Osteocyte (in vitro differentiated cells): ENCODE measurements at regions not wholly inside any gene's neighbourhood (a gene's known extent, or its start where the extent isn't known, plus 50 kb on each side); places are given as distances from the start of the nearest gene placed in this dataset.

Experiments
- DNase-seq: peaks from one replicate; pipeline ENCODE4 v3.0.0; 2021; ENCODE audit warnings: mixed read lengths; ENCODE audit not compliant: unreplicated experiment; ENCODE audit errors: extremely low spot score
- H3K27ac Mint-ChIP-seq: one replicate; pipeline ENCODE4 v1.8.0; 2021; ENCODE audit warnings: mild to moderate bottlenecking, mixed read lengths; ENCODE audit not compliant: unreplicated experiment
- H3K27me3 Mint-ChIP-seq: one replicate; pipeline ENCODE4 v1.8.0; 2021; ENCODE audit warnings: mixed read lengths; ENCODE audit not compliant: unreplicated experiment
- H3K36me3 Mint-ChIP-seq: one replicate; pipeline ENCODE4 v1.8.0; 2021; ENCODE audit warnings: mixed read lengths; ENCODE audit not compliant: unreplicated experiment
- H3K4me1 Mint-ChIP-seq: one replicate; pipeline ENCODE4 v1.8.0; 2021; ENCODE audit warnings: mixed read lengths; ENCODE audit not compliant: unreplicated experiment
- H3K4me3 Mint-ChIP-seq: one replicate; pipeline ENCODE4 v1.8.0; 2021; ENCODE audit warnings: mild to moderate bottlenecking, moderate library complexity, mixed read lengths; ENCODE audit not compliant: unreplicated experiment
- H3K9me3 Mint-ChIP-seq: one replicate; pipeline ENCODE4 v1.8.0; 2021; ENCODE audit warnings: mixed read lengths; ENCODE audit not compliant: unreplicated experiment
- TF ChIP-seq, protein P1 (sequence below): fragments of 200-600 bp; sonication (generic); IDR thresholded peaks from 2 replicates; pipeline ENCODE4 v1.5.0; 2021; ENCODE audit warnings: antibody characterized with exemption, mild to moderate bottlenecking, moderate library complexity

DNA sequence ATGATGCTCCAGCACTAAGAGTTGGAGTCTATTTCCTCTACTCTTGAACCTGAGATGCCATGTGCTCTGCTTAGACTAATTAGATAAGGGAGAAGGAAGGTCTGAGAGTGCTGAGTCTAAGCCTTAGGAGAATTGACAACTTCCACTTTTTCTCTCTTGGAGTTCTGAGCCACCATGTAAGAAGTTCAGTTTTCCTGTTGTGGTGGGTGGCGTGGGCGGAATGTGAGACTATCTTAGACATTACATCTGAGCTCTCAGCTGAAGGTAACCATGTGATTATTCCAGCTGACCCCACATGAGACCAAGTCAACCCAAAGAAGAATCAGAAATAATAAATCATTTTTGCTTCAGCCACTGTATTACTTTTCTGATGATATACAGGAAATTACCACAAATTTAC, 404.5 kb upstream of the LRRC7 start:
- Mint-ChIP-seq H3K27me3 (peaks cover 4% of the 10 kb centered on the region), H3K4me1 (no peaks in the 10 kb centered on the region), H3K36me3 (no peaks in the 10 kb centered on the region), H3K4me3 (no peak overlapping the region), H3K27ac (no peak overlapping the region), H3K9me3 (no peaks in the 10 kb centered on the region)
- TF ChIP-seq, protein P1, sequence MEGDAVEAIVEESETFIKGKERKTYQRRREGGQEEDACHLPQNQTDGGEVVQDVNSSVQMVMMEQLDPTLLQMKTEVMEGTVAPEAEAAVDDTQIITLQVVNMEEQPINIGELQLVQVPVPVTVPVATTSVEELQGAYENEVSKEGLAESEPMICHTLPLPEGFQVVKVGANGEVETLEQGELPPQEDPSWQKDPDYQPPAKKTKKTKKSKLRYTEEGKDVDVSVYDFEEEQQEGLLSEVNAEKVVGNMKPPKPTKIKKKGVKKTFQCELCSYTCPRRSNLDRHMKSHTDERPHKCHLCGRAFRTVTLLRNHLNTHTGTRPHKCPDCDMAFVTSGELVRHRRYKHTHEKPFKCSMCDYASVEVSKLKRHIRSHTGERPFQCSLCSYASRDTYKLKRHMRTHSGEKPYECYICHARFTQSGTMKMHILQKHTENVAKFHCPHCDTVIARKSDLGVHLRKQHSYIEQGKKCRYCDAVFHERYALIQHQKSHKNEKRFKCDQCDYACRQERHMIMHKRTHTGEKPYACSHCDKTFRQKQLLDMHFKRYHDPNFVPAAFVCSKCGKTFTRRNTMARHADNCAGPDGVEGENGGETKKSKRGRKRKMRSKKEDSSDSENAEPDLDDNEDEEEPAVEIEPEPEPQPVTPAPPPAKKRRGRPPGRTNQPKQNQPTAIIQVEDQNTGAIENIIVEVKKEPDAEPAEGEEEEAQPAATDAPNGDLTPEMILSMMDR: no peak
- no peak for DNase-seq

DNA sequence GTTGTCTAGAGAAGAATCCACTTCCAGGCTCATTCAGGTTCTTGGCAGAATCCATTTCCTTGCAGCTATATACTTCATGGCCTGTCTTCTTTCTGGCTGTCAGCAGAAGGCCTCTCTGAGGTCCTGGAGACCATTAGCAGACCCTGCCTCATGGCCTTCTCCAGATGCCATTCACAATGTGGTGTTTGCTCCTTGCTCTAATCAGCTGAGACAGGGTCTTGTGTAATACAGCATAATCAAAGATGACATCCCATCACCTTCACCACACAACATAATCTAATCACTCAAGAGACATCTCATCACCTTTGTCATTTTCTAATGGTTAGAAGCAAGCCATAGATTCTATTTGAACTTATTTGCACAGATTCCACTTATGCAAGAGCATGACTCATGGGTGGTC, 403.9 kb upstream of the LRRC7 start:
- Mint-ChIP-seq H3K27ac (no peak overlapping the region), H3K9me3 (no peaks in the 10 kb centered on the region), H3K36me3 (no peaks in the 10 kb centered on the region), H3K4me3 (no peak overlapping the region), H3K27me3 (peaks cover 4% of the 10 kb centered on the region), H3K4me1 (no peaks in the 10 kb centered on the region)
- TF ChIP-seq, protein P1: no peak
- no peak for DNase-seq

DNA sequence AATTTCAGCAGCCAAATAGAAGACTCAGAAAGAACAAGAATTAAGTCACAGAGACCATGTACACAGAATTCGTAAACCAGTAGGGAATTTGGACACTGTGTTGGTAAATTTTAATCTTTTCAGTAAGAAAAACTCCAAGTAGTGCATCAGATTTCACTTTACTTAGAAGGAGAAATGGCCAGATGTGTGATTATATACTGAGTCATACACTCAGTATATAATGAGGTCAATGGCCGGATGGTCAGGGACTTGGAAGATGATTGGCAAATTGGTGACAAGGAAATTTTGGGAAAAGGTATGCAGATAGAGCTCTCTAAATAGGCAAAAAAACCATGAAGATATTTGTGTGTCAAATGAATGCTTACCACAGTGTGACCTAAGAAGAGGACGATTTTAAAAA, 399.8 kb upstream of the LRRC7 start:
- Mint-ChIP-seq H3K27ac (no peak overlapping the region), H3K9me3 (no peaks in the 10 kb centered on the region), H3K4me3 (no peak overlapping the region), H3K36me3 (no peaks in the 10 kb centered on the region), H3K27me3 (no peaks in the 10 kb centered on the region), H3K4me1 (no peaks in the 10 kb centered on the region)
- TF ChIP-seq, protein P1: no peak
- DNase-seq: no peak

DNA sequence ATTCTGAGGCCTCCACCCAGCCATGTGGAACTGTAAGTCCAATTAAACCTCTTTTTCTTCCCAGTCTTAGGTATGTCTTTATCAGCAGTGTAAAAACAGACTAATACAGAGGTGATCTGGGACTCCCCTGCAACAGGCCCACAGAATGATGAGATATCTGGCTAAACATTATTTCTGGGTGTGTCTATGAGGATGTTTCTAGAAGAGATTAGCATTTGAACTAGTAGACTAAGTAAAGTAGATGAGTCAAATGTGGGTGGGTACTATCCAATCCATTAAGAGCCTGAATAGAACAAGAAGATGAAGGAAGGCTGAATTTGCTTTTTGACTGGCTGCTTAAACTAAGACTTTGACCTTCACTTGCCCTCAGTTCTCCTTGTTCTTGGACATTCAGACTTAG, 396.5 kb upstream of the LRRC7 start:
- Mint-ChIP-seq H3K4me1 (no peaks in the 10 kb centered on the region), H3K27ac (no peak overlapping the region), H3K4me3 (no peak overlapping the region), H3K9me3 (no peaks in the 10 kb centered on the region), H3K36me3 (no peaks in the 10 kb centered on the region), H3K27me3 (no peaks in the 10 kb centered on the region)
- TF ChIP-seq, protein P1: no peak
- DNase-seq: no peak

DNA sequence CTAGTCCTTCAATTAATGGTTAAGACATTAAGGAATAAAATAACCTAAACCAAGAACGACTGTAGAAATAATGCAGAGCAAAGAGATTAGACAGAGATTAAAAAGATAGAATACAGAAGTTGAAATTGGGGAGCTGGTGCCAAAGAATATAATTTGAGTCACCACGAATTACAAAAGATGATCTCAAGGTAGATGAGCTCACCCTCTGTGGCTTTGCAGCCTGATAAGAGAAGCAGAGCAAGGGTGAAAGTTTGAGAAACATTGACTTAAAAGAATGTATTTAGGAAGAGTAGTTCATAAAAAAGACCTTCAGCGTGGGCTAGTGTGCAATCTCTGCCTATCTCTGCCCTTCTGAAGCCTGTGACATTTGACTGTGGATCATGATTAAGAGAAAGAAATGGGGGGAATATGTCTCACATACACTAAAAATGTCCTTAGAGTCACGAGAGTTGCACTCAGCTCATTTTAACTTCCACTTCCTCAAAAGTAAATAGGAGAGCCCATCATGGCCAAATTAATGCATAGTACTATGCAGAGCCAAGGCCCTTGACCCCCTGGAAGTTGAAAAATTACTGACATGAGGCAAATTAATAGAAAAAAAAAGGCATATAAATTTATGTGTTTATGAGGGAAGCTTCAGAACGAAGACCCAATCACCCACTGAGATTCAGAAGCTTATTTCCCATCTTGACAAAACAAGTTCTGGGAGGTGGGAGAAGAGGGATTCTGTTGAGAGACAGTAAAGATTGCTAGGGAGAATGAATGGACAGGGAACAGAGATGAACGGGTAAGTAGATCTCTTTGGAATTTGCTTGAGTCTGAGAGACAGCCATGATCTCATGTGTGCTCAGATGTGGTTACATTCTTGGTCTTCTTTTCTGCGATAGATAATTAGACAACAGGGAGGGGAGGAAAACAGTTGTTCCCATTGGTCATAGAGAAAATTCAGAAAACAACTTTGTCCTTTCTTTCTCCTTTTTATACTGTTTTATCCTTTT, 395.4 kb upstream of the LRRC7 start:
- no peak overlapping the region for H3K27ac Mint-ChIP-seq
- TF ChIP-seq, protein P1: no peak
- no peaks in the 10 kb centered on the region for H3K36me3 Mint-ChIP-seq
- H3K27me3 Mint-ChIP-seq: no peaks in the 10 kb centered on the region
- H3K4me3 Mint-ChIP-seq: no peak overlapping the region
- H3K4me1 Mint-ChIP-seq: no peaks in the 10 kb centered on the region
- no peaks in the 10 kb centered on the region for H3K9me3 Mint-ChIP-seq
- DNase-seq: no peak
